Left hindlimb (tissue), 1 donor: ENCODE measurements at regions not wholly inside any gene's neighbourhood (a gene's known extent, or its start where the extent isn't known, plus 50 kb on each side); places are given as distances from the start of the nearest gene placed in this dataset.
A peak's percentile ranks its signal among the peaks of the same experiment; 100 is the strongest.

ENCODE experiments used
- DNase-seq: peaks from one replicate; pipeline ENCODE4 v3.0.0-alpha.2; 2018

DNA sequence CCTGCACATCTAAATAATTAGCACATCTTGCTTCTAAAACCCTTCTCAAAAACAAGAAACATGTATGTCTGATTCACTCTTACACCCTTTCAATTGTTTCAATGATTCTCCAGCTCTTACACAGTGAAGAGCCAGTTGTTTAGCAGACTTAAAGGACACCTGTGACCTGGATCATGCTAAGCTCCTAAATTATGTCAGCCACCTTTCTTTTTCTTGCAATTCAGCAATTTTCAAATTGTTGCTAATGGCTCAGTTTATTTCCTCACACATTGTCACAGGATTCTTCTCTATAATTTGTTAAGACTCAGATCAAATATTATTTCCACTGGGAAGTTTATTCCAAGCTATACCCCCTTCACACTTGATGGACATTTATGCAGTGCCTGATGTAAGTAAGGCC, 413.2 kb downstream of the PLA2G4A start:
- DNase-seq = no peak

DNA sequence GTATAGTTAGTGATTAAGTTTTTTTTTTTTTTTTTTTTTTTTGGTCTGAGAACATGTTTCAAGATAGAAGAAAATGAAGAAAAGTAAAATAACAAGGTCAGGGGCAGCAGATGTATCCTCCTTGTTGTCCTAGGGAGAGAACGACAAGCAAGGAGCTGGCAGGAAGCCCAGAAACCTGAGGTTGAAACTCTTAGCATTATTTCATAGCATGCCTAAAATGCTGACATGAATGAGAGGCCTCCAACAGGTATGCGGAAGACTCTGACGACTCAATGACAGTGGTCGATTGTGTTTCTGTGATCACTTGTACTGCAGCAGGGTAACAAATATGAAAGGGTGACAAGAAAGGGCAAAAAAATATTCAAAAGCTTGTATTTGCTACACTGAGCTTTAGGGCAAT, 415.9 kb downstream of the PLA2G4A start:
- DNase-seq = no peak

DNA sequence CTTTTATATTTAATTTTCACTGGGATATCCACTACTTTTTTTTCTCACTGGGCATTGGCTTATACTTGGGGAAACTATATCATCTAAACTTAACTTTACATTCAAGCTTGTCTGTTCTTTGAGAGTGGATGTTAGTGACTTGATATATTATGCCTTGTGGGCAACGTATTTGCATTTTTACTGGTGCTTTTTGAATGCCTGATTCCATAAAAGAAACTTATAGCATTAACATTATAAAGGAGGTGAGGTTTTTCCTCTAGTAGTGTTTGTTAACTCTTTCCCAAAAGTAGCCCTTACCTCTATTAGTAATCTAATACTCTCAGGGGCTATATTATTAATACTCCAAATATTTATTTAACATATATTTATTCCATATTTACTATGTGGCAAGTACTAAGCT, 416.5 kb downstream of the PLA2G4A start:
- DNase-seq = no peak

- no peak for DNase-seq
Observed at GRCh38 chr1:187249196-187249595, 420.4 kb downstream of the PLA2G4A start.

GRCh38 chr1:187252923-187253322, 424.2 kb downstream of the PLA2G4A start:
- no peak for DNase-seq

DNA sequence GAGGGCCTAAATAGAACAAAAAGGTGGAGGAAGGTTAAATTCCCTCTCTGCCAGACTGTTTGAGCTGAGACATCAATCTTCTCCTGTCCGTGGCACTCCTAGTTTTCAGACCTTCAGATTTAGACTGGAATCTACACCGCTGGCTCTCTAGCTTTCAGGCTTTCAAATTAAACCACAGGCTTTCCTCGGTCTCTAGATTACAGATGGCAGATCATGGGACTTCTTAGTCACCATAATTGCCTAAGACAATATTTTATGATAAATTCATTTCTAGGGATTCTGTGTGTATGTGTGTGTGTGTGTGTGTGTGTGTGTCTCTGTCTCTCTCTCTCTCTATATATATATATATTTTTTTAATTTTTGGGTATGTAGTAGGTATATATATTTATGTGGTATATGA, 428.7 kb downstream of the PLA2G4A start:
- no peak for DNase-seq

- DNase-seq = no peak
Observed at GRCh38 chr1:187261637-187262036, 432.9 kb downstream of the PLA2G4A start.

DNA sequence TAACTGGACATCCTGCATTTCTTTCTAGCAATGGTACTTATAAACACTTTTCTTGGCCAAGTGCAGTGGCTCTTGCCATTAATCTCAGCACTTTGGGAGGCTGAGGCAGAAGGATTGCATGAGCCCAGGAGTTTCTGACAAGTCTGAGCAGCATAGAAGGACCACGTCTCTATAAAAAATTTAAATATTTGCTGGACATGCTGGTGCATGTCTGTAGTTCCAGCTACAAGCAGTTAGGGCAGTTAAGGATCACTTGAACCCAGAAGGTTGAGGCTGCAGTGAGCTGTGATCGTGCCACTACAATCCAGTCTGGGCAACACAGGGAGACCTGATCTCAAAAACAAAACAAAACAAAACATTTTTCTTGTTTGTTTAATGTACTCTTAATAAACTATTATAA, 434.0 kb downstream of the PLA2G4A start:
- DNase-seq = no peak

- DNase-seq = peak; percentile 39
Observed at GRCh38 chr1:187264995-187265602, 436.4 kb downstream of the PLA2G4A start.

DNA sequence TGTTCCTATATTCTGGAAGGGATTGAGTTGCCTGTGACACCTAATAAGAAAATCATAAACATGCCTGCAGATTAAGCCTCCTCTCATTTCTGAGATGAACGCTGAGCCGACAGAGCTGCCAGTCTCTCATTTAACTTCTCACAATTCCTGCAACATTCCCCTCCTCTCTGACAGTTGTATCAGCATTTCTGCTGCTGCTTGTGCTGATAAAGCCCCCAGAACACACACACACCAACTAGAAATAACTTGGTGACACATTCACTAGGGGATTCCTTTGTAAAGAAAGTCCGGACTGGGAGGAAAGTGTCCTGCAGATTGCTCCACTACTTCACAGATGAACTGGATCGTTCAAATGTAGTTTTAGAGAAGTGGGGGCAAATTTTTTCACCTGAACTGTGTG, 437.3 kb downstream of the PLA2G4A start:
- DNase-seq = no peak

DNA sequence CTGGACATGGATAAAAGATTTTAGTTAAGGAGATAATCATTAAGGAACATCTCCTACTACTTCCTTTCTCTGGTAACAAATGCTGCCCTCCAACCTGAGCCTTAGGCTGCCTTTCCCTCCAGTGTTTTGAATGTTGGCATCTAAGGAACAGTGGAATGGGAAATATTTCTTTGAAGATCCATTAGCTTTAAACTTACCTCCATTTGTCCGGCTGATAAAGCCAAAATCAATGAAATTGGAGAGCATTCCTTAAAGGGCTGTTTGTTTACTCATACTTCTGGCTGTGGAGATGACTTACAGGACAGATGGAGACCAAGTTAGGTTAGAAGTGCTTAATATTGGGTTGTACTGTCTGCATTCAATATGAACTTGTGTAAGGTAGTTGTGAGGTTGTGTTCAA, 439.1 kb downstream of the PLA2G4A start:
- no peak for DNase-seq

DNA sequence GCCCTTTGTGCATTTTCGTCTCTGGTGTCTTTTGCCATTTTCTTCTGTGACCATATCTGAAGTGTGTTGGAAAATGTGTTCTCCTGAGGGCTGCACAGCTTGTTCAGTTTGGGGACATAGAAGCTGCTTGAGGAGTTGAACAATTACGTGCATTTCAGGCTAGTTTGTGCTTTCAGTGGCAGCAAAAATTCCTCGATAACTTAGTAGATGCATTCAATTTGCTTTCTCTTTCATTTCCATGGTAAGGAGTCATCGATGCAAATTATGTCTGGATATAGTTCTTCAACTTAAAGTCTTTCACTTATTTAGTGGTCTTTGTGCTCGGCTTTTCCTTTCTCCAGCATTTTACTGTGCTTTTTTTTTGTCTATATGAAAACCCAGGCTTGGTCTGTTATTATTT, 441.5 kb downstream of the PLA2G4A start:
- no peak for DNase-seq

DNA sequence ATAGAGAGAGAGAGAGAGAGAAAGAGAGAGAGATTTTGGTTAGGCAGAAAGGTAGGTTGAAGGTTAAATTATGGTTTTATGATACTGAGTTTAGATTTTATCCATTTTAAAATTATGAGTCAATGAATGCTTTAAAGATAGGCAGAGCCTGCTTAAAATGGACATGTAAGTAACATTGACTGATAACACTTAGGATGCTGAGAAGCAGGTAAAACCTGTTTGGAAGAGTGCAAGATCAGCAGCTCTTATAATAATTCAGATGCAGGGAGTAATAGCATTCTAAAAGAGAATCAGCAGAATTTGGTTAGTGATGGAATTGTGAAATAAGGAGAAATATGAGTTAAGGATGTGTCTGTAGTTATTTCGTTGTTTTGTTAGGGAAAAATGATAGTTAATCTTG, 446.6 kb downstream of the PLA2G4A start:
- DNase-seq = no peak

DNA sequence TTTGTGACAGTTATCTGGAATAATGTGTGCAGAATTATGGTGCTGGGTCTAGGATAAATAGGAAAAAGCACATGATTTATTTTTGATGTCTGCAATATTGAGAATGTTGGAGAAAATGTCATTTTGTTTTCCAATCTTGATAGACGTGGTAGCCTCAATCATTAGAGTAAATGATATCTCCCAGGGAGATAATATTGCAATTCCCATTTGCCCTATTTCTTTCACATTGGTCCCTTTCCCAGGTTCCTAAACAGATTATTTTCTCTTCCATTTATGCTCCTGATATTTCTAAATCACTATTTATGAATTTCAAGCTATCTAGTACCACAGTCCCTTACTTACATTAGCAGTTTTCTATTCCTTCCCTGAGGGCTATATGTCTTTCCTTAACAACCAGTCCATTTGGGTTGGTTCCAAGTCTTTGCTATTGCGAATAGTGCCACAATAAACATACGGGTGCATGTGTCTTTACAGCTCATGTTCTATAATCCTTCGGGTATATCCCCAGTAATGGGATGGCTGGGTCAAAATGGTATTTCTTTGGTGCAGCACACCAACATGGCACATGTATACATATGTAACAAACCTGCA, 447.3 kb downstream of the PLA2G4A start:
- no peak for DNase-seq

DNA sequence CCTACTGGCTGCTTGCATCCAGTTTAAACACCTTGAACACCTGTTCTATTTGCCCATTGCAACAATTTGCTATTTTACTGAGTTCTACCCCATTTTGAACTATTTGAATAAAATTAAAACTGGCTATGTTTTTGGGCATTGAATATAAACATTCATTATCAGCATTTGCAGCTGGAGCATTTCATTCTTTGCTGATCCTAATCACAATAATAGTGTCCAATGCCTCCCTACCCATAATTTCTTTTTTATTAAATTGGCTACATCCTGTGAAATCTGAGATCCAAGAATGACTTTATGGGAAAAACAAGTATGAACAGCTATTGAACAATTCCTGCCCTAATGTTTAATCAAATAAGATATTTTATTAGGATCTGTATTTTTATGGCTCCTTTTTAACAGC, 447.9 kb downstream of the PLA2G4A start:
- no peak for DNase-seq

- DNase-seq = no peak
Observed at GRCh38 chr1:187280031-187280430, 451.3 kb downstream of the PLA2G4A start.

DNA sequence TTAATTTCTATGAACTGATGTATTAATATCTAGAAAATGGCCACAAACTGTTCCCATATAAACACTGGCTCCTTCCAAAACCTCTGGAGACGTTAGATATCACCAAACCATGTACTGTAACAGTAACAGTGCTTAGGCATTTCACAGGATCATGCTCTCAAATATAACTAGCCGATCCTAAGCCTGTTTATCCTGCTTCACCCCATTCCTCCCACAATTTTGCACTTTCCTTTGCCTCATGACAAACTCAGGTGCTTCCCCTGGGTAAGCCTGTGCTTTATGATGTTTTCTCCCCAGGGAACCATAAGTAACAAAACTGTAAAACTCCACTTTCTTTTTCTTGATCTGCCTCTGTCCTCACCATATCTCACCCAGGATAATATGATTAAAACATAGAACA, 452.3 kb downstream of the PLA2G4A start:
- no peak for DNase-seq

DNA sequence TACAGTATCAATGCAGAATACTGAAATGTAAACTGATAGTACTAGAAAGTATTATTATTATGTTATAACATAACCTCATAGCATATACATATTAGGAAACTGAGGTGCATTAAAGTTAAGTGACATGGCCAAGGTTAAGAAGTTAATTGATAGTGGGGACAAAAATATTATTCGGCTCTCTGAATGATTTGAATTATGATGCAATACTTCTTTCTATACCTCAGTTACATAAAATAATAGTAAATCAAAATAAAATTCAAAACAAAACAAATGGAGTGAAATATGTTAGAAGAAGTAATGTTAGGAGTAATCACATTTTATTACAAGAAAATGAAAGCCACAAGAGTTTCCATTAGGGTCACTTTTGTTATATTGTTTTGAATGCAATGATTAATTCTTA, 455.2 kb downstream of the PLA2G4A start:
- DNase-seq = no peak

- no peak for DNase-seq
Observed at GRCh38 chr1:187294421-187295201, 465.9 kb downstream of the PLA2G4A start.

DNA sequence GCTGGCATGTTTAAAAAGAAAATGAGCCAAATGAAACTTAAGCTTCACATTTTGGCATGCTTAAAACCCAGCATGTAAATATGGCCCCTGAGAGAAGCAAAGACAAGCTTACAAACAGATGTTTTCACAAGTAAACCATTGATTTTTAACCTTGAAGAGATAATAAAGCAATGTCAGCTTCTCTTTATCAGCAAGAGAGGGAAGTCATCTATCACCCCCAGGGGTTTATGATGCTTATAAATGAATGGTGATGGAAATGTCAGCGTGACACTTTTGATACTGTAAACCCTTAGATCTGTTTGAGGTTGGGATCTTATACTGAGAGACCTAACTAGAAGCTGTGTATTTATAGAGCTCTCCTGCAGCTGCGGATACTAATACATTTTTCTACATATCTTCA, 471.3 kb downstream of the PLA2G4A start:
- DNase-seq = no peak

- DNase-seq = peak; percentile 36
Observed at GRCh38 chr1:187306710-187307415, 478.1 kb downstream of the PLA2G4A start.

GRCh38 chr1:187310038-187310631, 481.4 kb downstream of the PLA2G4A start:
- no peak for DNase-seq

DNA sequence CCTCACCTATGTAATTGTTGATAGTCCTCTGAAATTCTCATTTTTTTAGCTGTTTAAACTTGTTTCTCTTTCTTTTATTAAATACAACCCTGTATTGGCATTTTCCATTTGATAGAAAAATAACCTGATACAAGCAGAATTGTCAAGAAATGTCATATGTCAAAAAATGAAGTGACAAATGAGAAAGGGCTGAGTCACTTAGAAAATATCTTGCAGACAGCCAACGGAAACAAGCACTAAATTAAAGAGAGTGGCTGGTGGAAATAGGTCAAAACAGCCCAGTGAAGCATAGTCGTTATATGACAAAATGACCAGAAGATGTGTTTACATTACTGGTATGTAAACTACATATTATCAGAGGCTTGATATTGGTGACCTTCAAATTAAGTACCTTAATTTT, 484.4 kb downstream of the PLA2G4A start:
- no peak for DNase-seq
